GM21723 (cell line): ENCODE measurements at regions not wholly inside any gene's neighbourhood (a gene's known extent, or its start where the extent isn't known, plus 50 kb on each side); places are given as distances from the start of the nearest gene placed in this dataset.

Experiments
- ATAC-seq: cut with Tn5 transposase; IDR thresholded peaks from one replicate; pipeline ENCODE4 v1.9.1; 2021; ENCODE audit warnings: mild to moderate bottlenecking, moderate library complexity; ENCODE audit not compliant: unreplicated experiment

DNA sequence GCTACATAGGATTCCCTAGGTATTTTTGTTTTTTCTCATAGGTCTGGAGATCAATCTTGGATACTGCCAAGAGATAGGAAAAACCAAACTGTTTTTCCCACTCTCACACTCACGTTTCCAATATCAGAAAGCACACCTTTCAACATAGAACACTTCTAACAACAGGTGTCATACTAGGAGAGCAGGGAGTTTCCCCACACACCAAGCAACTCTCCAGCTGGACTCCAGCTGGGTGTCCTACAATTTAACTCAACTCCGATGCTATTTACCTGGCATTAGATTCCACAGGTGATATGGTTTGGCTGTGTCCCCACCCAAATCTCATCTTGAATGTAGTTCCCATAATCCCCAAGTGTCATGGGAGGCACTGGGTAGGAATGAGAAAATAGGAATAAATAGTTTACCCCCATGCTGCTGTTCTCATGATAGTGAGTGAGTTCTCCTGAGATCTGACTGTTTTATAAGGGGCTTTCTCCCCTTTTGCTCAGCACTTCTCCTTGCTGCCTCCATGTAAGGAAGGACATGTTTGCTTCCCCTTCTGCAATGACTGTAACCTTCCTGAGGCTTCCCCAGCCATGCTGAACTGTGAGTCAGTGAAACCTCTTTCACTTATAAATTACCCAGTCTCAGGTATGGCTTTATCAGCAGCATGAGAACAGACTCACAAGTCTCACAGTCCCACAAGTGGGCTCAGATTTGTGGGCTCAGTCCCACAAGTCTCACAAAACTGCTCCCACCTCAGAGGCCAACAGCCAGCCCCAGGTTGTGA lies 354.5 kb upstream of the THBS1 start:
- no peak for ATAC-seq

DNA sequence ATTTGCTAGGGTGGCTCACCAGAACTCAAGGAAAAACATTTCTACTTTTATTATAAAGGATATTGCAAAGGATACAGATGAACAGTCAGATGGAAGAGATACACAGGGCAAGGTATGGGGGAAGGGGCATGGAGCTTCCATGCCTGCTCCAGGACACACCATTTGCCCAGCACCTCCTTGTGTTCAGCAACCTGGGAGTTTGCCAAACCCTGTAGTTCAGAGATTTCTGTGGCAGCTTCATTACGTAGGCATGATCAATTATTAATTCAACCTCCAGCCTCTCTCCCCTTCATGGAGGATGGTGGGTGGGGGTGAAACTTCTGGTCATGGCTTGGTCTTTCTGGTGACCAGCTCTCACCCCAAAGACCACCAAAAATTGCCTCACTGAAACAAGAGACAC lies 353.9 kb upstream of the THBS1 start:
- ATAC-seq = no peak

DNA sequence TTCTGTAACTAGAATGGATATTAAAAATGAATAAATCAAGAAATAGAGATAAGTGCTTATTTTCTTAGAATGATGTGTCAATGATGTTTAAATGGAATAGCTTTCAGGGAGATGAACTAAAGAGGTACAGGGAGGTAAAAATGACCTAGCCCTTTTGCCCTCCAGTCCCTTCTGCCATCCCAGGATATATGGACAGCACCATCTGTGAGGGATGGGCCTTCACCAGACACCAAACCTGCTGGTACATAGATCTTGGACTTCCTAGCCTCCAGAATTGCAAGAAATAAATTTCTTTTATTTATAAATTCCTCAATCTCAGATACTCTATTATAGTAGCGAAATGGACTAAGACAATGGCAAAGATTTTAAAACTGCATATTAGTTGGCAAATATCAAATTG lies 352.0 kb upstream of the THBS1 start:
- ATAC-seq = no peak

DNA sequence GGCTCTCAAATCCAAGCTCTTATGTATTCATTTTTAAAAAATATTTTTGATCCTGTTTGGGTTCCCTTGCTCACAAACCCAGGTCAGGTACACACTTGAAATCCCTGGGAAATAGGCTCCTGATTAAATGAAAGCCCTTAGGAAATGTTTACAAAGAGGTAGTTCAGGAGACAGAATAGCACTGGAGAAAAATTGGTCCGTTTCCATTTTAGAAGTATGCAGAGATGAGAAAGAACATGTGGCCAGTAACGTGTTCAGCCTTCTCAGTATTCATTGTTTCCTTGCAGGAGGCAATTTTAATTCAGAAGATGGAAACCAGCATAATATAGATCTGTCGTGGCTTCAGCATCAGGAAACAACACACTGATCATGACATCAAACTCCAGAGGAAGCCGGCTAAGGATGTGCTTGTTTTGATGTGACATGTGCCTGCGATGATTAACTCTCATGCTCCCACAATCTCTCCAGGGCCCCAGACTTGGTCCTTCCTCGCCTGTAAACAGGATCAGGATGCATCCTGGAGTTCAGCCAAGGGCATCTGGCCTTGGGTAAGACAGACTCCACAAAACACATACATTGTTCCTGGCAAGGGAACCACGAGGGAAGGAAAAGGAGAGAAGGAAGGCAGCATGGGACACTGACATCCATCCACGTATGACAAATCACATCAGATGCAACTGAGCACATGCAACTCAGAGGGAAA lies 350.5 kb upstream of the THBS1 start:
- ATAC-seq = no peak

DNA sequence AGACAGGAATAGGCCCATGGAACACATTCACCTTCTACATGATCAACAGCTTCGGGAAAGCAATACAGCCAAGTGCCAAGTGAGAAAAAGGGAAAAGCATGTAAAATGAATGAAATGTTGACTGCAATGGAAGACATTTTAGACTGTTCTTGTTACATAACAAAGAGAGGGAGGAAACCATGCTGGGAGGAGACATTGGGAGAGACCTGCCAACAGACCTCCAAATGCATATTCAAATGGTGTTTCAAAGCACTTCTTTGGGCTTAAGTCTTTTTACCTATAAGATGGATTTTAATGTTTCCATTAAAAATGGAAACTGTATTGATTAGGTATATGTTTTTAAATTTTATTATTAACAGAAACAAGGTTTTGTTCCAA lies 350.0 kb upstream of the THBS1 start:
- ATAC-seq = no peak

DNA sequence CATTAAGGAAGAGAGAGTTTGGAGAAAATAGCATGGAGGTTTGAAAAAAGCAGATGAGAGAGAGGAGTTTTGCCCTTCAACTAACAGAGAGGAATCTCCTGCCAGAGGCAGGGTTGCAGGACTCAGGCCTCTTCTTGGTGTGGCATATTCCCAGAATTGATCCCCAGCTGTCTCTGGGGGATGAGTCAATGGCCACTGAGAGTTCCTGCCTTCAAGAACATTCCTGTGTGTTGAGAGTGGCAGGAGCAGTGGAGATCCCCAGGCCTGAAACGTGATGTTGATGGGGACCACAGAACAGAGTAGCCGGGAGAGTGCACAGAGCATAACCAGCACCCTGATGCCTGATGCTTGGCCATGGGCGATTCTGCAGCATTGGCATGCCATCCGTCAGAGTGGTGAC lies 348.4 kb upstream of the THBS1 start:
- ATAC-seq = no peak

DNA sequence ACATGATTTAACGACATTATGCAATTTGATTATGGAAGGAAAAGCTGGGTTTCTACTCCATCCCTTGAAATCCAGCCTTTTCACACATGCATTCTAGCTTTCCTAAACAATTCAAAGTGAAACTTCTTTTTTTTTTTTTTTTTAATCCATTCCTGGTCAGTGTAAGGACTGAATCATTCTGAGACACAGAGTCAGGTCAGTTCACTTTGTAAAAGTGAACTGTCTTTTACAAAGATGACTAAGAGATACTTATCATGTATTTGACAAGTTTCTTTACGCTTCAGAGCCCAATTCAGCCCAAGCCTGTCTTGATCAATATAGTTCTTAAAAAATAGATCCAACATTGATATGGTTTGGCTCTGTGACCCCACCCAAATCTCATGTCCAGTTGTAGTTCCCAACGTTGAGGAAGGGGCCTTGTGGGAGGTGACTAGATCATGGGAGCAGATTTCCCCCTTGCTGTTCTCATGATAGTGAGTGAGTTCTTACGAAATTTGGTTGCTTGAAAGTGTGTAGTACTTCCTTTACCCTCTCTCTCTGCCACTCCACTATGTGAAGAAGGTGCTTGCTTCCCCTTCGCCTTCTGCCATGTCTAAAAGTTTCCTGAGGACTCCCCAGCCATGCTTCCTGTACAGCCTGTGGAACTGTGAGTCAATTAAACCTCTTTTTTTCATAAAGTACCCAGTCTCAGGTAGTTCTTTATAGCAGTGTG lies 345.6 kb upstream of the THBS1 start:
- no peak for ATAC-seq

DNA sequence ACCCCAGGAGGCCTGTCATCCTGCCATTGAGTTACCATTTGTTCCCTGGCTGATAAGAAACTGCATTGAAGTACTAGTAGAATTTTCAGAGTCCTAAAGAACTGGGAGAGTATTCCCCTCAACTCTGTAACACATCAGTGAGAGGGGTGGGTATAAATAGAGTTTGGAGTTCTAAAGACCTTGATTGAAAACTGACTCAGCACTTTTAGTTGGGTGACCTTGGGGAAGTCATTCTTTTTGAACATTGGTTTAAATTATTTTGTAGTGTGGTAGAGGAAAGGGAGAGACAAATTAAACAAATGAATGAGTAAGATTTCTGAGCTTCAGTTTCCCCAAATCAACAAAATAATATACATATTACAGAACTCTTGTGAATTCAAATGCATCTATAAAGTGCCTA lies 344.5 kb upstream of the THBS1 start:
- ATAC-seq = no peak

DNA sequence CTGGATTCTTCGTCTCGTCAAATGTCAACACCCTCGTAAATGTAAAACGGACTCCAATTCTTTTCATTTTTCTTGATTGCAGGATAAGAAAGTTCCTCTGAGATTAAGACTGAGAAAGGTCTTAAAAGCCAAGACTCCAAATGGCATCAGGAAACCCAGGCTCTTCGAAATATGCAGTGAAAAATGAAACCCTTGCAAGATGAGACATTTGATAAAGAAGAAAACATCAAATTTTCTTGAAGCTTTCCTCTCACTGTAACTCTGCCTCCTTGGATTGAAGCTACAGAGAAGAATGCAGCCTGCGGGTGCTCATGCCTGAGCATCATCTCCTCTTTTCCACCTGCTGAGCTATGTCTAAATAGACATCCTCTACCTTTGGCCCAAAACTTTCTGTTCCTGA lies 342.4 kb upstream of the THBS1 start:
- ATAC-seq = no peak

DNA sequence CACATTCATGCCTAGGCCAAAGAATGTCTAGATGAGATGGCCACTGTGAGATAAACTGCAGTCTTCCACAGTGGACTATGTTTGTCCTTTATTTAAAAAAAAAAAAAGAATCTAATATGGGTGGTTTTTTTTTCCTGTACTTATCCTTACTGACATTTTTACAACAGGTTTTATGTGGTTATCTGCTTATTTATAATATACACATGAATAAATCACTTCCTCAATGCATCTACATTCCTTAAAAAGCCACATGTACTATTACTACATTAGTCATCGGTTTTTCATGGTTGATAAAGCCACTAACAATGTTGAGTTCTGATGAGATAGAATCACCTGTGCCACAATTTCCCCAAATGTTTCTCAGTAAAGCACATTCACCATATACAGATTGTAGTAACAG lies 341.3 kb upstream of the THBS1 start:
- no peak for ATAC-seq

DNA sequence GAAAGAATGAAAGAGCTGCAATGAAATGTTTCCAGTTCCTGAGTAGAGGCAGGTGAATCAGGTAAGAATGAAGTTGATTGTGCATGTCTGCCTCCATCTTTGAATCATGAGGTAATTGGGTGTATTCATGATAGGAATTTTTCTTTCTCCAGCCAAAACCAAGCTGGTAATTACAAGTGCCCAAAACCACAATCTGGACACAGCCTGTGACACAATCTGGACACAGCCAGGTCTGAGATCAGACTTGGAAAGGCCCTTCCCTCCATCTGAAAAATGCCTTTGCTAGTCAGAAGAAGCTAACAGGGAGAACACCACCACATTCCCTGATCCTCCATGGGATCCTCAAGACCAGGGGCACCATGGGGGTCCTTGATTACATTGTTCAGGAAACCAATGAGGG lies 338.5 kb upstream of the THBS1 start:
- no peak for ATAC-seq

DNA sequence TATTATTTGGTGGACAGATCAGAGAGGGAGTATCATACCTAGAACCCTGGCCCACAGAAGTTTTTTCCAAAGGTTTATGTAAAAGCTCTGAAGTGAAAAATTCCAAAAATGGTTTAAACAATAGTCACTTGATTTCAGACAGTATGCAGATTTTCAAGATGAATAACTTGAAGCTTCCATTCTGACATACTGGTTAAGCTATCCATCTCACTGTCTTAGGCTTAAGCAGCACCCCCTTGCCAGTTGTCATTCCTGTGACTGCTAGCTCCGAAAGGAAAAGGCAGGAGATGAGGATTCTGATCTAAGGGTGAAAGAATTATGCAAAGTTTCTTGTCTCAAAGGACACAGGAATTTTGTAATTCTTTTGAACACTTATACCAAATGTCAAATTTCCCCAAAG lies 337.5 kb upstream of the THBS1 start:
- no peak for ATAC-seq

DNA sequence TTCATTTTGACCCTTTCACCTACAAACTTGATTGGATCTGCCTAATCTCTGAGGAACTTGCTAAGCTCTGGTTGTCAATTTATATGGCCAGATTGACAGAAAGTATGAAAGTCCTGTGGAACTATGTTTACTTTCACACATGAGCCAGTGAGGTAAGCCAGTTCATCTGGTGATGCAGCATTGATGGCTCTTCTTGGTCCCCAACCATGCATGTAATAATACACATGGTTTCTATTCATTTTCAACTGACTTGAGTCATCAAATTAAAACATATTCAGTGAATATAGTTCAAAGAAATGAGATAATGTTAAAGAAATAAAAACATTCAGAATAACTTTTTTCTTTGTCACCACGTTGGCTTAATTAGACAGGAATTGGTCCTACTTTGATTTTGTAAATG lies 336.1 kb upstream of the THBS1 start:
- no peak for ATAC-seq

DNA sequence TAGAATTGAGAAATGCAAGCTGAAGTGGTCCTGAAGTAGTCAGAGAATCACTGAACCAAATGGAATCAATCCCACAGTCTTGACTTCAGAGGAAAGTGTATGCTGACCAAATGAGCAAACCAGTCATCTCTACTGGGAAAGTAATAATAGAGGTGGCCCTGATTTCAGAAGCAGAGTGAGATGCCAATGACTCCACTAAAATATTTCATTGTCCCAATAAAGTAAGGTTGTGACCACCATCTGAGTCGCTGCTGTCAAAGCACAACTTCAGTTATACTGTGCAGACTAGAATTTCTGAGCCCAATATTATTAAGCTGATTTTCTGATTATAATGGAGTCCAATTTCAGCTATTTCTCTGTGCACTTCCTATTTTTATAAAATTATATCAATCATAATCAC lies 334.4 kb upstream of the THBS1 start:
- no peak for ATAC-seq

DNA sequence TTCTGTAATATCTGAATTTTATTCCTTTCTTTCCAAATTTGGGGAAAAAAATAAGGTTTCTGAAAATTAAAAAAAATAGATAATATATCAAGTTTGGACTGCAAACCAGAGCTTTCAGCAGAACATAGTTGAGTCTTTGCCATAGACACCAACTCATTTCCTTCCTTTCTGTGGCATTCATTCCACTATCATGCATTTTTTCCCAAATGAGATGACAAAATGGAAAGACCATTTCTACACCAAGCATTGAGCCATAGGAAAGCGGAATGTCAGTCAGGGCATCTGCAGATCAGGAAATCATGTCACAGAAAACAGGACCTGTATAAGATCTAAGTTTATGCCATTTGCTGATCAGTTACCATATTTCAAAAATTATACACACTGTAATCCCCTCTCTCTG lies 333.3 kb upstream of the THBS1 start:
- no peak for ATAC-seq

DNA sequence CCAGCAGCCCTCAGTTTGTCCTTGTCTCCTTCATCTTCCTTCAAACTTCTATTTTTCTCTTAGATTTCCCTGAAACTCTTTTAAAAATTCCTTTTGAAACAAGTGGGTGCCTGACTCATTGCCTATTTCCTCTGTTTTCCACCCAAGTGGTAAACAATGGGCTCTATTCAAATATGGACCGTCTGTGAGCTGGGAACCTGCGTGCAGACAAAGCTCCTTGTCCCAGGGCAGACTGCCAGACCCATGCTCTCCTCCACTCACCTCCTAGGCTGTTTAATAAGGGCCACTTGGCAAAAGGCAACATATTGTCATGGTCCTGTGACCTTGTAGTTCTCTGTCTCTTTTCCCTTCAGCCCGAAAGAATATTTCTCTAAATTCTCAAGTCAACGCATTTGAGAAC lies 332.7 kb upstream of the THBS1 start:
- ATAC-seq = no peak

DNA sequence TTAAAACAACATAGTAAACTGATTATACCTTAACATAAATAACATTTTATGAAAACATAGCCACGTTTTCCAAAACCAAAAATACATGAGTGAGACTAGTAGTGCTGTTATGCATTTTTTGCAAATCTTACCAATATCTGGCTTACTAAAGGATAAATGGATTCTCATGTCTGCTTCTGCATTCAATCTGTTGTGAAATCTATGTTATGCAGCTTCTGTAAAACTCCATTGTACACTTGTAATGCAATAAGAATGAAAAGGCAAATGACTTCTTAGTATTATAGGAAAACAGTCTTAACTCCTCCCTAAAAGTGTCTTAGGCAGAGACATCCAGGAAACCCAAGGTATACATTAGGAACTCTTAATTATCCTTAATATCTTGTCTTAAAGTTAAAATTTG lies 330.9 kb upstream of the THBS1 start:
- ATAC-seq = no peak

DNA sequence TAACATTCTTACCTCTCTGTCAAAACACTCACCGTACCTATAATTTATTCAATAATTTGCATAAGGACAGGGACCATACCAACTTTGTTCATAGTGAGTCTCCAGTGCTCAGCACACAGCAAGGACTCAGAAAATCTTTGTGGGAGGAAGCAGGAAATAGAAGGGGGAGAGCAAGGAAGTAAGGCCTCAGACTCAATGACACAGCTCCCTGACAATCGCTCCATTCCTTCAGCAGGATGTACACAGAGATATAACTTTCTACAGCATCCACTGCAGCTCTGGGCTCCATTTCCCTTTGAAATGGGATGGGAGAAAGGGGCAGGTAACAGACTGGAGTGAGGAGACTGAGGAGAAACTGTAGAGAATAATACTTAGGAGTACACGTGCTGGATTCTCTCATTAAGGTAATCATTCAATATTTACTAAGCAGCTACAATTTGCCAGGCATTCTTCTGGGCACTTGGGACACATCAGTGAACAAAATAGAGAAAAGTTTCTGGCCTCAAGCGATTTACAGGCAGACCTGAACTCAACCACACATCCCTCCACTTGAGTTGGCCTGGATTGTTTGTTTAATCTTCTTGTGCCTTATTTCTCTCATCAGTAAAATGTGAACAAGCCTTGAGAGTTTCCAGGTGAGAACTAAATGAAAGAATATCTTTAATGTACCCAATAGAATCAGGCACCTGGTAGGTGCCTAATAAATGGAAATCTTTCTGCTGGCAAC lies 330.3 kb upstream of the THBS1 start:
- no peak for ATAC-seq

DNA sequence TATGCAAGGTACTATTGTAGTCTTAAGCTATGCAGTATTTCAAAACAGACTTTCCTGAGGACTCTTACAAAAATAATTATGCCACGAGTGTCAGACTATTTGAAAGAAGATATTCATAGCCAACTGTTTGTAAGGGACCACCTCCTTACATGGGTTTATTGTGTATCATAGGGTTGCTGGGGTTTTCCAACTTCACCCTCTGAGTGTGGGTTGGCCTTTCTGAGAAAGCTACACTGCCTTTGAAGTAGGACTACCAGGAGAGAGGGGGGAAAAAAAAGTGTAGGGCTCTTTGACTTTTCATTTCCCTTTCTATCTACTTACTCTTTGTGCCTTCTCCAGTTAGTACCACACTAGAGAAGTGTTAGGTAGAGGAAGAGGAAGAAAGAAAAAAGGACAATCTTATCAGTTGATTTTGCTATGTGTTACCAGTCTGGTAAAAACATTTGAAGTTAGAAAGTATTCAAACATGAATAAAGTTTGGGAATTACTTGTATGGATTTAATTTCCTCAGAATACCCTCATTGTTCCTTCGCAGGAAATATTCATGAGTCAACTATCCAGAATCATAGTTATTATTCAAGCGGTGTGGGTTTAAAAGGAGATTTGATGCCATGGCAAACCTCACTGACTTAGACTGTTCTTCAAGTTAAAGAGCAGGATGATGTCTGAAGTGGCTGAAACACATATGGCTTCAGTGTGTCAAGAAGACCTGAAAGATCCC lies 329.3 kb upstream of the THBS1 start:
- ATAC-seq = no peak

DNA sequence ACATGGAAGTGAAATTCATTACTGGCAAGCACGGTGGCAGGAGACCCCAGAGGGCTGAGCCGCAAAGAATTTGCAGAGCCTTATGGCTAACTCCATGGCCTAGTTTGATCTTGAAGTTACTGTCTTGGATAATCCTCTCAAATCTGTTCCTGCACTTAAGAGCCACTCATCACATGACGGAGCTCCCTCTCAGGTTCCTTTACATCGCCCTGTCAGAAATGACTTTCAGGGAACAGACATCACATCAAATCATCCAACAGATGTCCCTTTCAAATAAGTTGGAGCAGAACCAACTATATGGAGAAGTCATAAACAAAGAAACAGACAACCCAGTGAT lies 328.8 kb upstream of the THBS1 start:
- ATAC-seq = no peak

DNA sequence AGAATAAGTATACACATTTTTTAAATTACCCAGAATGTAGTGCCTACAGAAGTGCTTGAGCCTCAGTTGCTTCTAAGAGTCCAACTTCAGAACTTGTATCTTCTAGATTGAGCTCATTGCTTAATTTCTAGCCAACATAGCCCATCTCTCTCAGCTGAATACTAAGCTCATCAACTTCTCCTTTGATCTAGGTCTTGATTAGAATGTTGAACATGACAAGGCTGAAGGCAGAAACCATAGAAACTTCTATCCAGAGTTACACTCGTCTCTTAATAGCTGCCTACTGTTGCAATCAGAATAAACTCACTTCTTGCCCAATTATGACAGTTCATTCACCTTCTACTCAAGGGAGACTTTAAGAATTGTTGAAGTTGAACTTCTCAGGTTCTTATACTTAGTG lies 327.3 kb upstream of the THBS1 start:
- ATAC-seq = no peak
